IPS-20b (cell line): ENCODE measurements at regions not wholly inside any gene's neighbourhood (a gene's known extent, or its start where the extent isn't known, plus 50 kb on each side); places are given as distances from the start of the nearest gene placed in this dataset.

Experiments
- H3K27ac ChIP-seq: one replicate; pipeline ENCODE4 v1.5.1; 2013; ENCODE audit warnings: low read length
- H3K27me3 ChIP-seq: 2 replicates; pipeline ENCODE4 v1.6.1; 2013; ENCODE audit warnings: mild to moderate bottlenecking, low read length, inconsistent platforms; ENCODE audit not compliant: insufficient read depth
- H3K36me3 ChIP-seq: 2 replicates; pipeline ENCODE4 v1.6.1; 2013; ENCODE audit warnings: low read depth, mild to moderate bottlenecking, inconsistent platforms, low read length, moderate library complexity; ENCODE audit not compliant: insufficient read depth
- H3K4me1 ChIP-seq: 2 replicates; pipeline ENCODE4 v1.6.1; 2013; ENCODE audit warnings: mild to moderate bottlenecking, control low read depth, inconsistent platforms, low read length, moderate library complexity; ENCODE audit not compliant: insufficient read depth
- H3K4me3 ChIP-seq: 2 replicates; pipeline ENCODE4 v1.5.1; 2013; ENCODE audit warnings: mild to moderate bottlenecking, low read length, inconsistent platforms
- H3K9ac ChIP-seq: 2 replicates; pipeline ENCODE4 v1.6.1; 2013; ENCODE audit warnings: low read depth, mild to moderate bottlenecking, inconsistent platforms, low read length, moderate library complexity
- H3K9me3 ChIP-seq: 2 replicates; pipeline ENCODE4 v1.6.1; 2013; ENCODE audit warnings: mild to moderate bottlenecking, low read depth, low read length, inconsistent platforms; ENCODE audit not compliant: insufficient read depth

DNA sequence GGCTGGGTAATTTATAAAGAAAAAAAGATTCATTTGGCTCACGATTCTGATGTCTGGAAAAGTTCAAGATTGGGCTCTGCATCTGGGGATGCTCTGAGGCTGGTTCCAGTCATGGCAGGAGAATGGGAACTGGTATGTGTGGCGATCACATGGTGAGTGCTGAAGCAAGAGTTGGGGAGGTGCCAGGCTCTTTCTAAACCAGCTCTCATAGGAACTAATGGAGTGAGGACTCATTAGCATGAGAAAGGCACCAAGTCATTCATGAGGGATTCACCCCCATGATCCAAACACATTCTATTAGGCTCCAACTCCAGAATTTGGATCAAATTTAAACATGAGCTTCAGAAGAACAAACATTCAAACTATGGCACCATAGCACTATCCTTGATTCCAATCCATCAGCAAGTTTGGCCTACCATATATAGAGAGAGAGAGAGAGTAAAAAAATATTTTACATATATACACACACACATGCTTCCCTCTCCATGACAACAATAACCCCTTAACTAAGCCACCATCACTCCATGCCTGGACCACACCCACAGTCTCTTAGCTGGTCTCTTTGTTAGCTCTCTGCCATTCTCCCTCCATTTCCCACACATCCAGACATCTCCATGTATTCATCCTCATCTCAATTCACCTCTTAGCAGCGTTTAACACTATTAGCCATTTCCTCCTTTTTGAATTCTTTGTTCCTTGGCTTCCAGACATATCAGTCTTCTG lies 57.9 kb downstream of the NPY start:
- Histone ChIP-seq H3K9me3 (no peaks in the 10 kb centered on the region), H3K27me3 (peaks cover 16% of the 10 kb centered on the region), H3K9ac (no peak overlapping the region), H3K4me1 (peaks cover 18% of the 10 kb centered on the region), H3K36me3 (no peaks in the 10 kb centered on the region), H3K4me3 (no peak overlapping the region), H3K27ac (no peak overlapping the region)

DNA sequence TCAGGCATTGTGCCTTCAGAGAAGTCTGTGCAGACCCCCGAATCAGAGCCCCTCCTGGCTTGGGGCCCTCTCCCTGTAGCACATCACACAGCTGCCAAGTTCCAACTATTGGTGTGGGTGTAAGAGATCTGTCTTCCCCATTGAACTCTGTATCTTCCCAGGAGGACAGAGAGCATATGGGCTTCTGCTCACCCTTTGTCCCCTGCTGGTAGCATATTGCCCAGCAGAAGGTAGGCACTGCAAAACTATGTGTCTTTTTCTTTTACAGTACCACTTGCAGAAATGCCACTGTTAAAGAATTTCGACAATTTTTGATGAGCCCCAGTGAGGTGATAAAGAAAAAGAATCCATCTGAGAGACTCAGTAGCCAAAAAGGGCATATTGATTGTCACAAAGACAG lies 59.6 kb downstream of the NPY start:
- H3K9me3 ChIP-seq: no peaks in the 10 kb centered on the region
- H3K4me1 ChIP-seq: peaks cover 4% of the 10 kb centered on the region; the same call in 1 of the 2 replicates
- no peak overlapping the region for H3K27ac ChIP-seq

GRCh38 chr7:24346129-24346528 lies 62.1 kb downstream of the NPY start:
- no peaks in the 10 kb centered on the region for H3K9me3 ChIP-seq
- no peak overlapping the region for H3K9ac ChIP-seq
- H3K36me3 ChIP-seq: no peaks in the 10 kb centered on the region
- H3K4me1 ChIP-seq: 0 out of 2 replicates have a peak, but pooled peaks cover 4% of the 10 kb centered on the region
- H3K27me3 ChIP-seq: no peaks in the 10 kb centered on the region
- H3K4me3 ChIP-seq: no peak overlapping the region
- H3K27ac ChIP-seq: no peak overlapping the region

More for the DNA sequence above, 59.6 kb downstream of the NPY start:
- Histone ChIP-seq H3K27me3 (peaks cover 2% of the 10 kb centered on the region; the same call in 1 of the 2 replicates), H3K36me3 (no peaks in the 10 kb centered on the region), H3K4me3 (no peak overlapping the region), H3K9ac (no peak overlapping the region)

DNA sequence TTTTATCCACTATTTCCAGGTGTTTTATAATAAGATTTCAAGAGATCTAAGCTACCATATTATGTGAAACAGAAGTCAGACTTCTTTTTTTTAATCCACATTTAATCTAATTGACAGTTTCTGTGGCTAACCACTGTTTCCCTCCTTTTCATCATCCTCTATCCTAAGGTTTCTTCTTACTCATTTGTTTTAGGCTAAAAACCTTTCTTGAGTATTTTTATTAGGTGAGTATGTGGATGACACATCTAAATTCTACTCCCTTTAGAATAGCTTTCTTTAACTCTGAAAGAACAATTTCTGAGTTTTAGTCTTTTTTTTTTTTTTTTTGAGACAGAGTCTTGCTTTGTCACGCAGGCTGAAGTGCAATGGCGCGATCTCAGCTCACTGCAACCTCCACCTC lies 62.7 kb downstream of the NPY start:
- Histone ChIP-seq H3K27ac (no peak overlapping the region), H3K4me1 (0 out of 2 replicates have a peak, but pooled peaks cover 3% of the 10 kb centered on the region), H3K4me3 (no peak overlapping the region), H3K9ac (no peak overlapping the region), H3K36me3 (no peaks in the 10 kb centered on the region), H3K27me3 (no peaks in the 10 kb centered on the region), H3K9me3 (no peaks in the 10 kb centered on the region)

DNA sequence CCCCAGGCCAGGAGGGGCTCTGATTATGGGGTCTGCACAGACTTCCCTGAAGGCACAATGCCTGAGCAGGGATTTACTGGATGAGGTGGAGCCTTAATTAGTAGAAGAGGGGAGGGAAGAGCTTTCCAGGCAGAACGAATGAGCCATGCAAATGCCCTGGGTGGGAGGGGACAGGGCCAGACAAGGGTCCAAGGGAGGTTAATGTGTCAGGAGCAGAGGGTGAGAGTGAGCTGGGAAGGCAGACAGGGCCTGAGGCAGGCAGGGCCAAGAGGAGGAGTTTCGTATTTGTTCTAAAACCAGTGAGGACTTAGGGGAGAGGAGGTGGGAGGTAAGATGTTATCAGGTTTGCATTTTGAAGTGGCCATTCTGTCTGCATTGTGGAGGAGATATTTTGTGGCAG lies 65.3 kb downstream of the NPY start:
- H3K9me3 ChIP-seq: peaks cover 9% of the 10 kb centered on the region; the same call in 1 of the 2 replicates
- no peak overlapping the region for H3K4me3 ChIP-seq
- H3K27me3 ChIP-seq: no peaks in the 10 kb centered on the region
- no peak overlapping the region for H3K9ac ChIP-seq
- no peak overlapping the region for H3K27ac ChIP-seq
- H3K36me3 ChIP-seq: no peaks in the 10 kb centered on the region
- no peaks in the 10 kb centered on the region for H3K4me1 ChIP-seq

- no peaks in the 10 kb centered on the region for H3K36me3 ChIP-seq
- H3K9ac ChIP-seq: no peak overlapping the region
- H3K4me1 ChIP-seq: no peaks in the 10 kb centered on the region
- no peak overlapping the region for H3K27ac ChIP-seq
- no peaks in the 10 kb centered on the region for H3K27me3 ChIP-seq
- H3K4me3 ChIP-seq: no peak overlapping the region
- peaks cover 10% of the 10 kb centered on the region; the same call in 1 of the 2 replicates for H3K9me3 ChIP-seq
These were observed 70.5 kb downstream of the NPY start for GRCh38 chr7:24354456-24354855.

DNA sequence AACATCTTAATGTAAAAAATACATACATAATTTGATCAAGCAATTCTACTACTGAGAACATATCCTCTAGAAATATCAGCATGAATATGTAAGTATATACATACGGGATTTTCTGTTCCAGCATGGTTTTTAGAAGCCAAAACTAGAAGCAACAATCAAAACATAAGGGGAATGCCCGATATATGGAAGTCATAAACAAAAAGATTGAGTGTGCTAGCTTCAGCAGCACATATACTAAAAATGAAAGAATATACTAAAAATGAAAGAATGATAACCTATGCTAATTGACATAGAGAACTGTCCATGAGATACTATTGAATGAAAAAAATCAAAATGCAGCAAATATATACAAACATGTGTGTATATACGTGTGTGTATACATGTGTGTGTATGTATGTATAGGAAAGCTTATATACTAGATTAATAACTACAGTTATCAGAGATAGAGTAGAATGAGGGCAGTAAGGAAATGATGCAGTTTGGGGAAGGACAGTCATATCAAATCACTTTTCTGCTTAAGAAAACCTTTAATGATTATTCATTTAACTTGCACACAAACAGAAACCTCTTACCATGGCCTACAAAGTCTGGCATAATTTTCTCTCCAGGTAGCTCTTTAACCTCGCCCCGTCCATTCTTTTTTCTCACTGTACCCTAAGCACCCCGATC lies 72.9 kb downstream of the NPY start:
- no peaks in the 10 kb centered on the region for H3K27me3 ChIP-seq

GRCh38 chr7:24361001-24361400 lies 77.0 kb downstream of the NPY start:
- Histone ChIP-seq H3K4me1 (no peaks in the 10 kb centered on the region), H3K36me3 (no peaks in the 10 kb centered on the region), H3K9ac (no peak overlapping the region), H3K4me3 (no peak overlapping the region), H3K27me3 (no peaks in the 10 kb centered on the region), H3K9me3 (no peaks in the 10 kb centered on the region), H3K27ac (no peak overlapping the region)

More for the DNA sequence above, 72.9 kb downstream of the NPY start:
- Histone ChIP-seq H3K4me1 (no peaks in the 10 kb centered on the region), H3K9me3 (peaks cover 10% of the 10 kb centered on the region; the same call in 1 of the 2 replicates), H3K9ac (no peak overlapping the region), H3K4me3 (no peak overlapping the region), H3K27ac (no peak overlapping the region), H3K36me3 (no peaks in the 10 kb centered on the region)

DNA sequence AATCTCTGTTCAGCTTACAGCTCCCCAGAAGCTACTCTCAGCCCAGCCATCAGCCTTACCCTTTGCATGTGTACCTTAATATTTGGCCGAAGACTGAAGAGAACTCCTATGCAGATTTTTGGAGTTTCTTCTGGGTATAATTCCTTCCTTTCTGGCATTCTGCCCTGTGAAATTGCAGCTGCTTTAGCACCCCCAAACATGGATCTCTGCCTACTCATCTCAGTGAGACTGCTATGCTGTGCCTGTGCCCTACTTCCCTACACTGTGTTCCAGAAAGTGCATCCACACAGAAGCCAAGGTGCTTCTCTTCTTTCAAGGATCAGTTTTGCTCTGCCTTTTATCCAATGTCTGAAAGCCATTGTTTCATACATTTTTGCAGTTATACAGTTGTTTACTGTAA lies 81.6 kb downstream of the NPY start:
- Histone ChIP-seq H3K4me1 (no peaks in the 10 kb centered on the region), H3K27me3 (no peaks in the 10 kb centered on the region), H3K27ac (no peak overlapping the region), H3K36me3 (no peaks in the 10 kb centered on the region), H3K4me3 (no peak overlapping the region), H3K9ac (no peak overlapping the region), H3K9me3 (no peaks in the 10 kb centered on the region)

GRCh38 chr7:24366876-24367275 lies 82.9 kb downstream of the NPY start:
- no peak overlapping the region for H3K9ac ChIP-seq
- no peak overlapping the region for H3K27ac ChIP-seq

DNA sequence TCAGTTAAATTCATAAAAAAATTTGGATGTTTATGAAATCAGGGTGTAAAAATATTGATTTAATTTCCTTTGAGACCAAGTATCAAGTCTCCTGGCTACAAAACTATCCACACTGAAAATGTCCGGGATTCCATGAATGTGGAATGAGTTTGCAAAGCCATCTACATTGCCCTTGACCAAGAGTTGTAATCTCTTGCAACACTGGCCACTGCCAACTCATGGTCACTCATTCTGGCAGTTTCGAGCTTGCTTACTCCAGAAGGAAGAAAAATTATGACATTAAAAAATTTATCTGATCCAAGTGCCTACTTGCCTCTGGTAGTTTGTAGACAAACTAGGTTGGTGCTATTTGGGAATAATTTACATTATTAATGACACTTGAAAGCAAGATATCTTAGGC lies 84.2 kb downstream of the NPY start:
- Histone ChIP-seq H3K9ac (no peak overlapping the region), H3K4me1 (peaks cover 15% of the 10 kb centered on the region), H3K4me3 (no peak overlapping the region), H3K27me3 (no peaks in the 10 kb centered on the region), H3K27ac (no peak overlapping the region), H3K9me3 (no peaks in the 10 kb centered on the region), H3K36me3 (no peaks in the 10 kb centered on the region)

More at GRCh38 chr7:24366876-24367275, 82.9 kb downstream of the NPY start:
- Histone ChIP-seq H3K4me1 (peaks cover 2% of the 10 kb centered on the region; the same call in 1 of the 2 replicates), H3K9me3 (no peaks in the 10 kb centered on the region), H3K27me3 (no peaks in the 10 kb centered on the region), H3K4me3 (no peak overlapping the region), H3K36me3 (no peaks in the 10 kb centered on the region)

DNA sequence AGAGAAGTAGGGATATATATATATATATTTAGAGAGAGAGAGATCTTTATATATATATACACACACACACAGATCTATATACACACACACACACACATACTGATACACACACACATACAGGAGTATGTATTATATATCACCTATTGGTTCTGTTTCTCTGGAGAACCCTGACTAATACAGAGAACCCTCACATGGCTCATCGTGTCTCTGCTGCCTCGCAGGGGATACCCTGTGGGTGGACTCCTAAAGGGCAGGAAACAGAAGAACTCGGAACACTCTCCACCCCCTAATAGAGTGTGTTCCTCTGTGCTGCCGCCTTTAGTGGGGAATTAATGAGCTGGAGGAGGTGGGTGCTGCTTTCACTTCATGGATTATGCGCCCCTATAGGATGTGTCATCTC lies 86.6 kb downstream of the NPY start:
- H3K36me3 ChIP-seq: no peaks in the 10 kb centered on the region
- no peak overlapping the region for H3K4me3 ChIP-seq

More for the DNA sequence above, 86.6 kb downstream of the NPY start:
- no peak overlapping the region for H3K9ac ChIP-seq
- H3K9me3 ChIP-seq: no peaks in the 10 kb centered on the region
- H3K4me1 ChIP-seq: peaks cover 19% of the 10 kb centered on the region
- H3K27me3 ChIP-seq: no peaks in the 10 kb centered on the region
- no peak overlapping the region for H3K27ac ChIP-seq
